22Rv1 (cell line): ENCODE measurements at regions not wholly inside any gene's neighbourhood (a gene's known extent, or its start where the extent isn't known, plus 50 kb on each side); places are given as distances from the start of the nearest gene placed in this dataset.
"Not testable (repeated sequence)": the region's sequence is repeated elsewhere in the genome, so short reads cannot be mapped to it uniquely, and the experiment has no call there.

Source experiments
- H3K27ac ChIP-seq: fragments of 450-650 bp; 2 replicates; pipeline ENCODE4 v1.5.1; 2017
- ZFX ChIP-seq: fragments of 450-650 bp; IDR thresholded peaks from 2 replicates; pipeline ENCODE4 v1.6.1; 2017; ENCODE audit warnings: antibody characterized with exemption, borderline replicate concordance
- TF ChIP-seq, protein P1 (sequence below): fragments of 450-650 bp; IDR thresholded peaks from 2 replicates; pipeline ENCODE4 v1.5.1; 2017; ENCODE audit warnings: mild to moderate bottlenecking

DNA sequence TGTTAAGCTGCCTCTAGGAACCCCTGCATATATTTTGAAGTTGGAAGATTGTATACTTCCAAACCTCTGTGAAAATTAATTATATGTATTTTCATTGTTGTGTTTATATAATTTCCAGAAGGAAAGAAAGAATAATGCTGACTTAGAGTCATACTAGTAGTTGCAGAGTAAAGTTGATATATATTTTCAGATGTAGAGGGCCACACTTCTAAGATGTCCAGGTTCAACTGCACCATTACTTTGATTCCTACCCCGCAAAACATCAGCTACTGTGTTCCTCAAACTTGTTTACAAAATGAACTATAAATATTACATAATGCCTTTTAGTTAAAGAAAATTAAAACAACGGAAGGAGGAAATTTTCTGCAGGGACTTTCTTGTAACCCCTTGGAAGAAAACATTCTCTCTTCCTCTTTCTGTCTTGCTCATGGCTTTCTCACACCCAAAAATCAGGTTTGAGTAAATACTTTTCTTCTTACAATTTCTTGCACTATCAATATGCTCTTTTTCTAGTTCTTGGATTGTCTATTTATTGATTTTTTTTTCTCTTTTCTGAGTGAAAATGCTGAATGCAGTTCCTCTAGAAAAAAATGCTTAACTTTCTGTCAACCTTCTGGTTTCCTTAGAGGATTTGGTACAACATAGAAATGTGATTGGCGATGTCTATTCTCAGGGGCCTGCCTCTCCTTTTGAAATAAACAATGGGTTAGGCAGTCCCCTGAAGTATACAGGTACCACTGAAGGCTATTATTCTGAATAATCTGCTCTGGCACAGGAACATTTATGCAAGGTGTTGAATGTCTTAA is 867.8 kb downstream of the TTLL7 start:
- no peak overlapping the region for H3K27ac ChIP-seq
- TF ChIP-seq, protein P1, sequence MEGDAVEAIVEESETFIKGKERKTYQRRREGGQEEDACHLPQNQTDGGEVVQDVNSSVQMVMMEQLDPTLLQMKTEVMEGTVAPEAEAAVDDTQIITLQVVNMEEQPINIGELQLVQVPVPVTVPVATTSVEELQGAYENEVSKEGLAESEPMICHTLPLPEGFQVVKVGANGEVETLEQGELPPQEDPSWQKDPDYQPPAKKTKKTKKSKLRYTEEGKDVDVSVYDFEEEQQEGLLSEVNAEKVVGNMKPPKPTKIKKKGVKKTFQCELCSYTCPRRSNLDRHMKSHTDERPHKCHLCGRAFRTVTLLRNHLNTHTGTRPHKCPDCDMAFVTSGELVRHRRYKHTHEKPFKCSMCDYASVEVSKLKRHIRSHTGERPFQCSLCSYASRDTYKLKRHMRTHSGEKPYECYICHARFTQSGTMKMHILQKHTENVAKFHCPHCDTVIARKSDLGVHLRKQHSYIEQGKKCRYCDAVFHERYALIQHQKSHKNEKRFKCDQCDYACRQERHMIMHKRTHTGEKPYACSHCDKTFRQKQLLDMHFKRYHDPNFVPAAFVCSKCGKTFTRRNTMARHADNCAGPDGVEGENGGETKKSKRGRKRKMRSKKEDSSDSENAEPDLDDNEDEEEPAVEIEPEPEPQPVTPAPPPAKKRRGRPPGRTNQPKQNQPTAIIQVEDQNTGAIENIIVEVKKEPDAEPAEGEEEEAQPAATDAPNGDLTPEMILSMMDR, result no peak
- TF ChIP-seq ZFX, result no peak

DNA sequence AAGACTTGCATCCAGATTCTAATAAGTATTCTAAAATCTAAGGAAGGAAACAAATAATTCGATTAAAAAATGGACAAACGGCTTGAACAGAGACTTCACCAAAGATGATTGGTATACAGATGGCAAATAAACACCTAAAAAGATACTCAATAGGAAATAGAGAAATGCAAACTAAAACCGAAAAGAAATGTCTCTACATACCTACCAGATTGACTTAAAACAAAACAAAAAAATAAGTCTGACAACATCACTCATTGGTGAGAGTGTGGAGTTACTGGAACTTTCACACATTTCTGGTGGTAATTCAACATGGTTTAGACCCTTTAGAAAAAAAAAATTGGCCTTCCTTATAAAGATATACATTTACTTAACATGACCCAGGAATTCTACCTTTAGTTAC is 869.8 kb downstream of the TTLL7 start:
- TF ChIP-seq, protein P1, result no peak
- TF ChIP-seq ZFX, result no peak
- no peak overlapping the region for H3K27ac ChIP-seq

DNA sequence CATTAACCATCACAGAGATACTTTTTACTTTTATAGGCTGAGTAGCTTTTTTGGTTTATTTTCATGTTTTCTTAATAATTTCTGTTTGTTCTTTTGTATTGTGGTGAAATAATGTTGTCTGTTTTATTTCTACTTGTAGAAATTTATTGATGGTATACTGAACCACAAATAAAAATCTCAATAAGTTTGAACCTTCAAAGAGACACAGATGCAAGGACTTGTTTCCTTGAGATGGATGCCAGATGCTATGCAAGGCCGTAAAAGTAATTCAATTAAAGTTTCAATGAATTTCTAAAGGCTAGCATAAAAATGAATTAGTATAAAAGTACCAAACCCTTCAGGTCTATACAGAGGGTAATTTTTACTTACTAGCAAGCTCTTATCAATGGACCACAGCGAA is 873.5 kb downstream of the TTLL7 start:
- H3K27ac ChIP-seq, result no peak overlapping the region
- TF ChIP-seq ZFX, result no peak
- TF ChIP-seq, protein P1, result no peak

DNA sequence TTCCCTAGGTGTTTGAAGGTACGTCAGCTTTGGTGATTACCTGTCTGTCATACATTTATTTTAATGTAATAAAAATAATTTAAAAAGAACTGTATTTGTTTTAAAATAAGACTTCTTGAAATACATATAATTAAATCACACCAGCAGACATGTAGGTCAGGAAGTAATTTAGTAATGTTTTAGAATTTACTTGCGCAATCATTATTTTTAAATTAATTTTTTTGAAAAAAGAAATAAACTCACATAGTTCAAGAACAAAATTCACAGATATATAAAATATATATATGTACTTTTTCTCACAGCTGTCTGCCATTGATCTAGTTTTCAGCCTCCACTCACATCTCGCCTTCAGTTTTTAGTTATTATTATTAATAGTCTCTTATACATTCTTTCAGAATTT is 875.9 kb downstream of the TTLL7 start:
- no peak for TF ChIP-seq ZFX
- TF ChIP-seq, protein P1, result no peak

DNA sequence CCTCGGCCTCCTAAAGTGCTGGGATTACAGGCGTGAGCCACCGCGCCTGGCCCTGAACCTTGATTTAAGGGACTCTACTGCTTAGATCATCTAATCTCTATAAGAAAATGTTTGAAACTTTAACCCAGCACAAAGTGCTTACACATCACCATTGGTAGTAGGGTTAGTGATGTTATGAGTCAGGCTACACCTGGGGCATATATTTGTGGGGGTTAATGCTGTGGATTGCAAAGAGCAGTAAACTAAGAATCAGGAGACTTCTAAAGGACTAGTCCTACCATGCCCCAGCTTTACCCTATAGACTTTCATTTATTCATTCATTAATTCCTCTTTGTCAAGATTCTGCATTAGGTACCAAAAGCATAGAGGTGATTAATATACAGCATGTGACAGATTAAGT is 880.5 kb downstream of the TTLL7 start:
- TF ChIP-seq, protein P1, result no peak
- TF ChIP-seq ZFX, result no peak
- no peak overlapping the region for H3K27ac ChIP-seq

More for the DNA sequence above, 875.9 kb downstream of the TTLL7 start:
- no peak overlapping the region for H3K27ac ChIP-seq

DNA sequence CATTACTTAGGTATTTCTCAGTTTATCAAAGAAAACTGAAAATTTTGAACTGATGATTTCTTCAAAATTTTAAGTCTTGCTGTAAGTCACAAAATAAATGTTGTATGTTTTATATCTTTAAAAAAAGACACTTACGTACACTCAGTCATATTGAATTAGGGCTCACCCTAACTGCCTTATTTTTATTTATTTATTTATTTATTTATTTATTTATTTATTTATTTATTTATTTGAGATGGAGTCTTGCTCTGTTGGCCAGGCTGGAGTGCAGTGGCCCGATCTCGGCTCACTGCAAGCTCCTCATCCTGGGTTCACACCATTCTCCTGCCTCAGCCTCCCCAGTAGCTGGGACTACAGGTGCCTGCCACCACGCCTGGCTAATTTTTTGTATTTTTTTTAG is 881.9 kb downstream of the TTLL7 start:
- not testable (repeated sequence) for H3K27ac ChIP-seq

DNA sequence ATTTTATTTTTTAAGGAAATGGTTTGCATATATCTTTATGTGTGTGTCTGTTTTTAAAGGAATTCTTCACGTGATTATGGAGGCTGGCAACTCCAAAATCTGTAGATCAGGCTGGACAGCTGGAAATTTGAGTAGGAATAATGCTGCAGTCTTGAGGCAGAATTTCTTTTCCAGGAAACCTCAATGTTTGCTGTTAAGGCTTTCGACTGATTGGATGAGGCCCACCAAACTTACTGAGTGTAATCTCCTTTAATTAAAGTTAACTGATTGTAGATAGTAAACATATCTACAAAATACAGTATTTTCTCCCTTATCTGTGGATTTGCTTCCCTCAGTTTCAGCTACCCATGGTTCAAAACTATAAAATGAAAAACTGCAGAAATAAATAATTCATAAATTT is 883.1 kb downstream of the TTLL7 start:
- H3K27ac ChIP-seq, result no peak overlapping the region
- no peak for TF ChIP-seq ZFX
- TF ChIP-seq, protein P1, result no peak
